Activated CD4-positive, alpha-beta T cell treated with anti-CD3 and anti-CD28 coated beads for 48 hours (primary cell): ENCODE measurements at regions not wholly inside any gene's neighbourhood (a gene's known extent, or its start where the extent isn't known, plus 50 kb on each side); places are given as distances from the start of the nearest gene placed in this dataset.
"Not testable (repeated sequence)": the region's sequence is repeated elsewhere in the genome, so short reads cannot be mapped to it uniquely, and the experiment has no call there.

Experiments
- DNase-seq: peaks from one replicate; pipeline ENCODE4 v3.0.0-alpha.2; 2020

DNA sequence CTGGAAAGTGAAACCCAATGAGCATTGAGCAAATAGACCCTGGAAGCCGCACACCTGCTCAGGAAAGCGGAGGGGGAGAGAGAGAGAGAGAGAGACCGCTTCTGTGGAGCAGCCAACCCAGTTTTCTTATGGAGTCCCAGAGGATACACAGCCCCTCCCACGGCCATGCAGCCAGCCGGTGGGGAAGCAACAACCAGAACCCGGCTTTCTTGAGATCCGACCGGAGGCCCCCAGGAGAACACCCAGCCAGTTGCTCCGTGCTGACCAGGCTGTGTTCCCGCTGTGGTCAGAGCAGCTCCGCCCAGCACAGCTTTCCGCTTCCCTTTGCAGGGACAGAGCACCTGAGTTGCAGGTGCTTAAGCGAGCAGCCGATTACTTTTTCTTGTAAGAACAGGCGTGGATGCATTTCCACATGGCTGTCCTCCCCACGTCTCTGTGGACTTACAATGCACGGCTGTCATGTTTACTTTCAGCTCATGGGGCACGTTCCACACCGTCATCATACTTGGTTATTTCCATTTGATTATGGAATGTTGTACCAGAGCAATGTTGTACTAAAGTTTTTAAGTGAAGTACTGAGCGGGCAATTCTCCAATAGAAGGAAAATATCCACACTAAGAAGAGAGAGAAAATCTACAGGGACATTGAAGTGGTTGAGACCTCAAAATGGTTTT, 381.9 kb downstream of the THBS2 start:
- no peak for DNase-seq

GRCh38 chr6:168870982-168871381, 382.7 kb downstream of the THBS2 start:
- no peak for DNase-seq

- no peak for DNase-seq
Measured at GRCh38 chr6:168867247-168868102, 386.2 kb downstream of the THBS2 start.

- DNase-seq, result no peak
Measured at GRCh38 chr6:168866534-168866933, 387.1 kb downstream of the THBS2 start.

GRCh38 chr6:168865522-168865921, 388.1 kb downstream of the THBS2 start:
- no peak for DNase-seq

- DNase-seq, result no peak
Measured at GRCh38 chr6:168864541-168865460, 388.8 kb downstream of the THBS2 start.

DNA sequence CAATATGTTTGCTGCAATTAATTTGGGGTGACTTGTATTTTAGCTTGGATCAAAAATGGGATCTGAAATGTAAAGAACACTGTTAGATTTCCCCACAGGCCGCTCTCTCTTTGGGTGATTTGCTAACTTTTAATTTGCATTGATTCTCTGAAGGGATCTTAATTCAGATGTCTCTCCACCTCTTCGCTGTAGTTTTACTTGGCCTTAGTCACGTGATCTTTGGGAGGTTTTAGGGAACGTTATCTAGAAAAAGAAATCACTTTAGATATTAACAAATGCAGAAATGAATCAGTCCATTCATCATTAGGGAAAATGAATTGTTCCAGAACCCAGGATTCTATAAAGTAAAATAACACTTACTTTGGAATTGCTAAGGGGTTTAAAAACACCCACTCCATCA, 390.2 kb downstream of the THBS2 start:
- DNase-seq, result no peak

GRCh38 chr6:168862346-168862980, 391.2 kb downstream of the THBS2 start:
- no peak for DNase-seq

DNA sequence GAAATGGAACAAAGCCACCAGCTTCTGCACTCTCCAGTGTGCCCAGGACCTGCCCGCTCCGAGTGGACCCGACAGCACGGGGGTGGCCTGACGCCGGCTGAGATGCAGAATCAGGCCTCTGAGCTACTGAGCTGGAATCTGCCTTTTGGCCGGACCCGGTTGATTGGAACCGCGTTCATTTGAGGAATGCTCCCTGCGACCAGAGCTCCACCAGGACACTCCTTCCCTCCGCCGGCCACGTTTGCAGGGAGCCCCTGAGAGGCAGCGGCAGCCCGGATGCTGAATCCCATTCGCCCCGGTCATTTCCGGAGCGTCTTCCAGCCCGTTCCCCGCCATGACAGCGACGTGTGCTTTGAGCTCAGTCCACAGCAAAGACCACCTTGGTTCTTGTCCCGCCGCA, 392.7 kb downstream of the THBS2 start:
- no peak for DNase-seq

DNA sequence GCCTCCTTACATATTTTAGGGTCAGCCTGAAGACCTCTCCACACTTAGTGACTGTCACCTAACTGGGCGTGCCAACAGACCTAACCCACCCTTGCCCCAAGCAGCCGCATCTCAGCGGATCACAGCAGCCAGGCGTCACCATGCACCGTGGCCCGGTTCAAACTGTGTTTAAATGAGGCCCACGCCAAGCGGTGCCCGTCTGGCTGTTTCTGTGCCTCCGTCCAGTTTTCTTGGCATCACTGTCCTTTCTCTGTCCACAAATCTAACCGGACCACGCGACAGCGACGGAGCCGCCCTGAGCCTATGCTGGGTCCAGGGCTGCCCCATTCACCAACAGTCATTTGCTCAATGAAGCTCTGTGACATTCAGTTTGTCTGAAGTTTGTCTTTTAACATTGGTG, 393.3 kb downstream of the THBS2 start:
- no peak for DNase-seq

GRCh38 chr6:168858926-168859325, 394.7 kb downstream of the THBS2 start:
- no peak for DNase-seq

GRCh38 chr6:168856914-168857313, 396.7 kb downstream of the THBS2 start:
- DNase-seq, result no peak

GRCh38 chr6:168852376-168852884, 401.2 kb downstream of the THBS2 start:
- DNase-seq, result no peak

- DNase-seq, result no peak
Measured at GRCh38 chr6:168851460-168852375, 401.9 kb downstream of the THBS2 start.

GRCh38 chr6:168850027-168850736, 403.5 kb downstream of the THBS2 start:
- DNase-seq, result not testable (repeated sequence)

- no peak for DNase-seq
Measured at GRCh38 chr6:168849459-168849858, 404.2 kb downstream of the THBS2 start.

- no peak for DNase-seq
Measured at GRCh38 chr6:168848797-168849196, 404.8 kb downstream of the THBS2 start.

GRCh38 chr6:168844821-168845609, 404.0 kb downstream of the SMOC2 start:
- no peak for DNase-seq

GRCh38 chr6:168842632-168843212, 401.7 kb downstream of the SMOC2 start:
- DNase-seq, result not testable (repeated sequence)
